ENCODE measurements at regions not wholly inside any gene's neighbourhood (a gene's known extent, or its start where the extent isn't known, plus 50 kb on each side); places are given as distances from the start of the nearest gene placed in this dataset.
"Not testable (repeated sequence)": the region's sequence is repeated elsewhere in the genome, so short reads cannot be mapped to it uniquely, and the experiment has no call there.

GRCh38 chr6:21918666-21919065 is 325.1 kb downstream of the SOX4 start:
- DNase-seq (ENCODE audit: low read depth) = no peak

GRCh38 chr6:21922086-21922485 is 328.5 kb downstream of the SOX4 start:
- DNase-seq (ENCODE audit: low read depth) = no peak

- no peak for DNase-seq (ENCODE audit: low read depth)
Measured at GRCh38 chr6:21924002-21924401, 330.5 kb downstream of the SOX4 start.

DNA sequence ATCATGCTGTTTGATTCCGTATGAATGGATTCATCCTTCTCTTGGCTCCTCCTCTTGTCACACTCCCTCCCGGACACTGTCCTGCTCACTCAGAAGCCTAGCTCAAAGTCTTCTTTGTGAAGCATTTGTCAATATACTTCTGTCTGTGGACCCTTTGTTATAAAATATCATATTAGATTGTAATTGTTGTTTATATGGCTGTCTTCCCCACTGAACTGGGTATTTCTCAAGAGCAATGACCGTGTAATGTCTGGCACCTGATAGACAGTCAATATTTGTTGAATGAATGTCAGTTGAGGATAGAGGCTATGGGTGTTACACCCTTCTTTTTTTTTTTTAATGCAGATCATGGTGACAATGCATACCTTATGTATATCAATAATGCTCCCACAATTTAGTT is 335.3 kb downstream of the SOX4 start:
- DNase-seq (ENCODE audit: low read depth) = no peak

- no peak for DNase-seq (ENCODE audit: low read depth)
Measured at GRCh38 chr6:21931641-21932335, 338.2 kb downstream of the SOX4 start.

GRCh38 chr6:21933351-21933750 is 339.8 kb downstream of the SOX4 start:
- DNase-seq (ENCODE audit: low read depth) = no peak

DNA sequence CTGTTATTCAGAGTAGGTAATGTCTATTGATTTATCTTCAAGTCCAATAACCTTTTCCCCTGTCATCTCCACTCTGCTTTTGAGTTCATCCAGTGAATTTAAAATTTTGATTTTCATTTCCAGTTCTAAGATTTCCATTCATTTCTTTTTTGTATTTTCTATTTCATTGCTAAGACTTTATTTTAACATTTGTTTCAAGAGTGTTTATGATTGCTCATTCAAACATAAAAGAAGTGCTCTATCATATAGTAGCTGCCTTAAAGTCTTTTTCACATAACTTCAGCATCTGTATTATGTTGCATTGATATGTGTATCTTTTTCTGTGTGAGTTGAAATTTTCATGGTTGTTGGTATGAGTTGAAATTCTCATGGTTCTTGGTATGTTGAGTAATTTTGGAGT is 341.6 kb downstream of the SOX4 start:
- no peak for DNase-seq (ENCODE audit: low read depth)

GRCh38 chr6:21935561-21936028 is 342.0 kb downstream of the SOX4 start:
- DNase-seq (ENCODE audit: low read depth) = peak; percentile 6

GRCh38 chr6:21937466-21937865 is 343.9 kb downstream of the SOX4 start:
- DNase-seq (ENCODE audit: low read depth) = no peak

DNA sequence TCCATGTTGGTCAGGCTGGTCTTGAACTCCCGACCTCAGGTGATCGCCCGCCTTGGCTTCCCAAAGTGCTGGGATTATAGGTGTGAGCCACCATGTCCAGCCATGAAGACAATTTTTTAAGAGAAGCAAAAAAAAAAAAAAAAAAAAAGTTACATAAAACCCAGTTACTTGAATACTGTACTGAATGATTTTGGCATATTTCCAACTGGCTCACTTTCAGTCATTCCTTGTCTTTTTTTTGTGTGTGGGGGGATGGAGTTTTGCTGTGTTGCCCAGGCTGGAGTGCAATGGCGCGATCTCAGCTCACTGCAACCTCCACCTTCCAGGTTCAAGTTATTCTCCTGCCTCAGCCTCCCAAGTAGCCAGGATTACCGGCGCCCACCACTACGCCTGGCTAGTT is 345.5 kb downstream of the SOX4 start:
- not testable (repeated sequence) for DNase-seq (ENCODE audit: low read depth)

- no peak for DNase-seq (ENCODE audit: low read depth)
Measured at GRCh38 chr6:21941926-21942325, 348.4 kb downstream of the SOX4 start.

- DNase-seq (ENCODE audit: low read depth) = no peak
Measured at GRCh38 chr6:21942897-21943296, 349.3 kb downstream of the SOX4 start.

GRCh38 chr6:21946298-21946783 is 350.5 kb downstream of the PRL start:
- no peak for DNase-seq (ENCODE audit: low read depth)

GRCh38 chr6:21947227-21947626 is 349.6 kb downstream of the PRL start:
- not testable (repeated sequence) for DNase-seq (ENCODE audit: low read depth)

- DNase-seq (ENCODE audit: low read depth) = no peak
Measured at GRCh38 chr6:21947731-21948386, 349.0 kb downstream of the PRL start.

GRCh38 chr6:21949211-21949801 is 347.5 kb downstream of the PRL start:
- DNase-seq (ENCODE audit: low read depth) = no peak

DNA sequence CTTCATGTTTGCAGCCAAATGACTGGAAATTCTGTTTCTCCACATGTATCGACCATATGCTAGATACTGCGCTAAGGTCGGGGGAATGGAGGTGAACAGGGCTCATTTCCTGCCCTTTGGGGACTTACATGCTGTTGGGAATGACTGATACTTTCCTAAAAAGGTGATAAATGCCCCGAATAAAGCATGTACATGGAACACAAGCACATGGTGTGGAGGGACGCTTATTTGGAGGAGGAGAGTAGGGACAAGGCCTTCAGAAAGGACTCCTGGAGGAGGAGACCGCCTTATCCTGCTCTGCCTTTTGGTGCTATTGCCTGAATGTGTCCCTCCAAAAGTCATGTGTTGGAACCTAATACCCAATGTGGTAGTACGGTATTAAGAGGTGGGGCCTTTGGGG is 344.5 kb downstream of the PRL start:
- no peak for DNase-seq (ENCODE audit: low read depth)

DNA sequence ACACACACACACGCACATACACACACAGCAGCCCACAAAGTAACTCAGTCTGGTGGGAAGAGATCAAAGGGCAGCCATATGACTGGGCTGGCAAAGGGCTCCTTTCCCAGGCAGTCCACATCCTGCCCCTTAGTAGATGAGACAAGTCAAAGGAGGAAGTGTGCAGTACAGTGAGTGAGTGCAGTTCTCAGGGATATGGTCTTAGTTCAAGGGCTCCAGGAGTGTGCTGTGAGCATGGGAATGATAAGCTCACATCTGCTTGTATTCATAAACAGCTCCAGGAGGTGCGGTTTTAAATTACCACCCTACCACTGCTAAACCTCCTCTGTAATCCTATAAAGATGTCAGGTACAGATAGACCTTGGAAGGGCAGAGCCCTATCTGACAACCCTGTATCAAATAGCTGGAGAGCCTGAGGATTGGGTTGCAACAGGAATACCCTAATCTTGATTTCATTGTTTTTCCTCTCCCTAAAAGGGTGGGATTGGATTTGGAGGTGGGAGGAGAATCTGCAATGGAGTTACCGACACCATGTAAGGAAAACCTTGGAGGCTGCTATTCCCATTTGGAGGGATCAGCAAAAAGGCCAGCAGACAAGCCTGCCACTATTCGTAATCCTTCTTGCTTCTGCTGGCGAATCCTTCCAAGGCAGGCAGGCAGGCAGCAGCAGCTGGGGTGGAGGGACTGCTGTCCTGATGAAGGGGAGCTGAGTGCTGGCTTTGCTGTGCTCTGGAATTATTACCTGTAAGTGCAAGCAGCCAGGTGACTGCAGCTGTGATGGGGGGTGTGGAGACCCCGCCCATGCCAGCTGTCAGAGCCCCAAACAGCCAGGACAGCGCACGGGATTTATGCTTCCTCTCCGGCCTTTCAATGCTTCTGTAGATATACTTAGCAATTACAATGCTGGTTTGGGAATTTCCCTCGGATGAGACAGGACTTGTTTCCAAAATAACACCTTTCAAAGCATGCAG is 342.7 kb downstream of the PRL start:
- DNase-seq (ENCODE audit: low read depth) = no peak

DNA sequence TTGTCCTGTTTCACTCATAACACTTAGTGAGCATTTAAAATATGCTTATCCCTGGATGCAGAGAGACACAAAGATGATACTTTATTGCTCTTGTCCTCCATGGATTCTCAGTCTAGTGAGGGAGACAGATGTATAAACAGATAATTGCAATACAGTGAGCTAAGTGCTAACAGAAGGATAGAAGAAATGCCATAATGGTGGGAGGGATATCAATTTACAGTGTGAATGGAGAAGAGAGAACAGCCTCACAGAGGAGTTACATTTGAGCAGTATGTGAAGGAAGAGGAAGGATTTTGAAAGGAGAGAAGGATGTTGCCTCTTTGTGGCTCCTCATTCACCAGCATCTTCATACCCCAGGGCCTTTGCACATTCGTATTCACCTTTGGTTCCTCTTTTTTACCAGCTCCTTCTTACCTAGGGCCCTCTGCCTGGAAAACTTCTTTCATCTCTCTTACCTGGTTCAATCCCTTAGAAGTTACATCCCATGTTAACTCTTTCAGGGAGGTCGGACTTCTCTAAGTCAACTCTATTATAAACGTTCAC is 341.7 kb downstream of the PRL start:
- DNase-seq (ENCODE audit: low read depth) = no peak

DNA sequence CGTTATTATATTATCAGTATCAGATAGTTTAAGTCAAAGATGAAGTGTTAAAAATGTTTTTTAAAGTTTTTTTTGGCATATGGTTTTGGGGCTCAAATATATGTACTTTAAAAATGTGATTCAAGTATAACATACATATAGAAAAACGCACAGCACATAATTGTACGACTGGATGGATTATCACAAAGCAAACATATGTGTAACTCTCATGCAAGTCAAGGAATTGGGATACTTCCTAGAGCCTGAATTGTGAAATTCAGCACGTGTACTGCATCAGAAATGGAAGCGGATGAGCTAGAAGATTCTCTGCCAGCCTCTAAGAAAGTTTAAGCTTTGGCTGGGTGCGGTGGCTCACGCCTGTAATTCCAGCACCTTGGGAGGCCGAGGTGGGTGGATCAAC is 340.9 kb downstream of the PRL start:
- DNase-seq (ENCODE audit: low read depth) = no peak

GRCh38 chr6:21958428-21958827 is 338.4 kb downstream of the PRL start:
- no peak for DNase-seq (ENCODE audit: low read depth)

- no peak for DNase-seq (ENCODE audit: low read depth)
Measured at GRCh38 chr6:21961226-21961625, 335.6 kb downstream of the PRL start.
